HG03060 (cell line): ENCODE measurements at regions not wholly inside any gene's neighbourhood (a gene's known extent, or its start where the extent isn't known, plus 50 kb on each side); places are given as distances from the start of the nearest gene placed in this dataset.

ENCODE experiments used
- ATAC-seq: cut with Tn5 transposase; IDR thresholded peaks from one replicate; pipeline ENCODE4 v1.9.1; 2021; ENCODE audit warnings: low read depth, moderate number of reproducible peaks; ENCODE audit not compliant: unreplicated experiment

- ATAC-seq = no peak
These were observed 139.9 kb downstream of the C11orf91 start for GRCh38 chr11:33560729-33561128.

GRCh38 chr11:33559567-33559966 is 141.1 kb downstream of the C11orf91 start:
- no peak for ATAC-seq

- ATAC-seq = no peak
These were observed 142.5 kb downstream of the C11orf91 start for GRCh38 chr11:33558097-33558496.

- no peak for ATAC-seq
These were observed 143.4 kb downstream of the C11orf91 start for GRCh38 chr11:33557201-33557600.

GRCh38 chr11:33554219-33554618 is 146.4 kb downstream of the C11orf91 start:
- no peak for ATAC-seq

GRCh38 chr11:33553486-33553885 is 147.1 kb downstream of the C11orf91 start:
- no peak for ATAC-seq

GRCh38 chr11:33552756-33553155 is 147.9 kb downstream of the C11orf91 start:
- ATAC-seq = no peak

- ATAC-seq = no peak
These were observed 149.6 kb downstream of the C11orf91 start for GRCh38 chr11:33551051-33551450.

- ATAC-seq = no peak
These were observed 151.1 kb downstream of the C11orf91 start for GRCh38 chr11:33549483-33549882.

- no peak for ATAC-seq
These were observed 154.7 kb downstream of the C11orf91 start for GRCh38 chr11:33545931-33546330.

- ATAC-seq = no peak
These were observed 155.8 kb downstream of the C11orf91 start for GRCh38 chr11:33544593-33545373.

- no peak for ATAC-seq
These were observed 156.8 kb downstream of the C11orf91 start for GRCh38 chr11:33543823-33544222.

GRCh38 chr11:33542921-33543320 is 157.7 kb downstream of the C11orf91 start:
- ATAC-seq = no peak

GRCh38 chr11:33540946-33541915 is 159.4 kb downstream of the C11orf91 start:
- no peak for ATAC-seq

- ATAC-seq = no peak
These were observed 160.2 kb downstream of the C11orf91 start for GRCh38 chr11:33540427-33540826.

- ATAC-seq = no peak
These were observed 160.9 kb downstream of the C11orf91 start for GRCh38 chr11:33539751-33540150.

GRCh38 chr11:33538726-33539125 is 161.9 kb downstream of the C11orf91 start:
- ATAC-seq = no peak

GRCh38 chr11:33536178-33536577 is 164.4 kb downstream of the C11orf91 start:
- no peak for ATAC-seq

- no peak for ATAC-seq
These were observed 166.1 kb downstream of the C11orf91 start for GRCh38 chr11:33534575-33534974.

- no peak for ATAC-seq
These were observed 167.1 kb downstream of the C11orf91 start for GRCh38 chr11:33533386-33534052.
